ENCODE measurements at regions not wholly inside any gene's neighbourhood (a gene's known extent, or its start where the extent isn't known, plus 50 kb on each side); places are given as distances from the start of the nearest gene placed in this dataset.
"Not testable (repeated sequence)": the region's sequence is repeated elsewhere in the genome, so short reads cannot be mapped to it uniquely, and the experiment has no call there.

GRCh38 chr3:59374091-59374817, 324.4 kb upstream of the CFAP20DC start:
- no peak for DNase-seq (ENCODE audit: low read depth in 4 of 4, low spot score in 3 of 4)

- DNase-seq (ENCODE audit: low read depth in 4 of 4, low spot score in 3 of 4), result no peak
These were observed 322.5 kb upstream of the CFAP20DC start for GRCh38 chr3:59372346-59372745.

- peak in 1 of 4 donors; percentile 21 for DNase-seq (ENCODE audit: low read depth in 4 of 4, low spot score in 3 of 4)
These were observed 319.3 kb upstream of the CFAP20DC start for GRCh38 chr3:59368900-59369675.

GRCh38 chr3:59367150-59367549, 317.3 kb upstream of the CFAP20DC start:
- no peak for DNase-seq (ENCODE audit: low read depth in 4 of 4, low spot score in 3 of 4)

GRCh38 chr3:59366218-59366617, 316.4 kb upstream of the CFAP20DC start:
- no peak for DNase-seq (ENCODE audit: low read depth in 4 of 4, low spot score in 3 of 4)

GRCh38 chr3:59364496-59364895, 314.7 kb upstream of the CFAP20DC start:
- DNase-seq (ENCODE audit: low read depth in 4 of 4, low spot score in 3 of 4), result no peak

- not testable (repeated sequence) for DNase-seq (ENCODE audit: low read depth in 4 of 4, low spot score in 3 of 4)
These were observed 310.5 kb upstream of the CFAP20DC start for GRCh38 chr3:59360312-59360711.

- DNase-seq (ENCODE audit: low read depth in 4 of 4, low spot score in 3 of 4), result no peak
These were observed 291.6 kb upstream of the CFAP20DC start for GRCh38 chr3:59341459-59341858.

- DNase-seq (ENCODE audit: low read depth in 4 of 4, low spot score in 3 of 4), result no peak
These were observed 290.0 kb upstream of the CFAP20DC start for GRCh38 chr3:59339818-59340217.

- no peak for DNase-seq (ENCODE audit: low read depth in 4 of 4, low spot score in 3 of 4)
These were observed 289.1 kb upstream of the CFAP20DC start for GRCh38 chr3:59338934-59339333.

GRCh38 chr3:59335338-59335737, 285.5 kb upstream of the CFAP20DC start:
- DNase-seq (ENCODE audit: low read depth in 4 of 4, low spot score in 3 of 4), result no peak

- DNase-seq (ENCODE audit: low read depth in 4 of 4, low spot score in 3 of 4), result no peak
These were observed 284.8 kb upstream of the CFAP20DC start for GRCh38 chr3:59334585-59334984.

GRCh38 chr3:59327376-59327808, 277.6 kb upstream of the CFAP20DC start:
- no peak for DNase-seq (ENCODE audit: low read depth in 4 of 4, low spot score in 3 of 4)

- DNase-seq (ENCODE audit: low read depth in 4 of 4, low spot score in 3 of 4), result no peak
These were observed 276.6 kb upstream of the CFAP20DC start for GRCh38 chr3:59326246-59327024.

- no peak for DNase-seq (ENCODE audit: low read depth in 4 of 4, low spot score in 3 of 4)
These were observed 272.2 kb upstream of the CFAP20DC start for GRCh38 chr3:59321881-59322540.

- DNase-seq (ENCODE audit: low read depth in 4 of 4, low spot score in 3 of 4), result no peak
These were observed 270.3 kb upstream of the CFAP20DC start for GRCh38 chr3:59320080-59320479.

GRCh38 chr3:59319442-59319841, 269.6 kb upstream of the CFAP20DC start:
- no peak for DNase-seq (ENCODE audit: low read depth in 4 of 4, low spot score in 3 of 4)

GRCh38 chr3:59318881-59319280, 269.1 kb upstream of the CFAP20DC start:
- no peak for DNase-seq (ENCODE audit: low read depth in 4 of 4, low spot score in 3 of 4)

GRCh38 chr3:59317386-59317785, 267.6 kb upstream of the CFAP20DC start:
- no peak for DNase-seq (ENCODE audit: low read depth in 4 of 4, low spot score in 3 of 4)

GRCh38 chr3:59316688-59317275, 267.0 kb upstream of the CFAP20DC start:
- no peak for DNase-seq (ENCODE audit: low read depth in 4 of 4, low spot score in 3 of 4)

Data from left renal pelvis (tissue), 4 donors.